ENCODE measurements at regions not wholly inside any gene's neighbourhood (a gene's known extent, or its start where the extent isn't known, plus 50 kb on each side); places are given as distances from the start of the nearest gene placed in this dataset.

DNA sequence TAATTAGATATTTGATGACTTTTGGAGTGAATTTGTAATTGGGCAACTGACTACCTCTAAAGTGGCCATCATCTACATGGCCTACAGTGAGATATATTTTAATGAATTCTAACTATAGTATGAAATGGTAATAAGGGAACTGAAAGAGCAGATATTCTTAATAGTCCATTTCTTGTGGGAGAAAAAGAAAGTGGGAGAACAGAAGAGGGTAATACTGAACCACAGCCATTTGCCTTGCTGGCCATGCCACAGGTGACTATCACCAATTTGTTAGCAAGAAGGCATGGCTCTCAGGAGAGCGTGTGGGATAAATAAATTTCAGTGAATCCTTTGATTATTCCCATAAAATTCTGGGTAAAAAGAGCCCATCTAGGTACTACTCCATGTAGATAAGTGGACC is 1074.0 kb upstream of the MAP3K7 start:
- TF ChIP-seq SRF (IDR thresholded peaks at IDR 0.05; ENCODE audit: low read depth, low read length) (no peak), CREB1 (IDR thresholded peaks at IDR 0.05) (no peak), BRCA1 (IDR thresholded peaks at IDR 0.05; ENCODE audit: low read depth, low read length) (no peak), RXRA (IDR thresholded peaks at IDR 0.05; ENCODE audit: insufficient read depth, low read depth, low read length) (no peak), POLR2AphosphoS5 (IDR thresholded peaks at IDR 0.05; ENCODE audit: low read depth, low read length) (no peak), POLR2A (IDR thresholded peaks at IDR 0.05; ENCODE audit: control extremely low read depth in 1 of 2, low read depth in 2 of 2, low read length in 2 of 2) (no peak)
- TF ChIP-seq, protein P1, sequence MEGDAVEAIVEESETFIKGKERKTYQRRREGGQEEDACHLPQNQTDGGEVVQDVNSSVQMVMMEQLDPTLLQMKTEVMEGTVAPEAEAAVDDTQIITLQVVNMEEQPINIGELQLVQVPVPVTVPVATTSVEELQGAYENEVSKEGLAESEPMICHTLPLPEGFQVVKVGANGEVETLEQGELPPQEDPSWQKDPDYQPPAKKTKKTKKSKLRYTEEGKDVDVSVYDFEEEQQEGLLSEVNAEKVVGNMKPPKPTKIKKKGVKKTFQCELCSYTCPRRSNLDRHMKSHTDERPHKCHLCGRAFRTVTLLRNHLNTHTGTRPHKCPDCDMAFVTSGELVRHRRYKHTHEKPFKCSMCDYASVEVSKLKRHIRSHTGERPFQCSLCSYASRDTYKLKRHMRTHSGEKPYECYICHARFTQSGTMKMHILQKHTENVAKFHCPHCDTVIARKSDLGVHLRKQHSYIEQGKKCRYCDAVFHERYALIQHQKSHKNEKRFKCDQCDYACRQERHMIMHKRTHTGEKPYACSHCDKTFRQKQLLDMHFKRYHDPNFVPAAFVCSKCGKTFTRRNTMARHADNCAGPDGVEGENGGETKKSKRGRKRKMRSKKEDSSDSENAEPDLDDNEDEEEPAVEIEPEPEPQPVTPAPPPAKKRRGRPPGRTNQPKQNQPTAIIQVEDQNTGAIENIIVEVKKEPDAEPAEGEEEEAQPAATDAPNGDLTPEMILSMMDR (IDR thresholded peaks at IDR 0.05; ENCODE audit: control extremely low read depth in 1 of 3, insufficient read depth in 1 of 3, low read depth in 1 of 3, low read length in 3 of 3) = no peak

Measured in H1 (cell line).